HG03108 (cell line): ENCODE measurements at regions not wholly inside any gene's neighbourhood (a gene's known extent, or its start where the extent isn't known, plus 50 kb on each side); places are given as distances from the start of the nearest gene placed in this dataset.

Experiments used
- ATAC-seq: cut with Tn5 transposase; IDR thresholded peaks from one replicate; pipeline ENCODE4 v1.9.1; 2021; ENCODE audit warnings: moderate library complexity; ENCODE audit not compliant: unreplicated experiment

DNA sequence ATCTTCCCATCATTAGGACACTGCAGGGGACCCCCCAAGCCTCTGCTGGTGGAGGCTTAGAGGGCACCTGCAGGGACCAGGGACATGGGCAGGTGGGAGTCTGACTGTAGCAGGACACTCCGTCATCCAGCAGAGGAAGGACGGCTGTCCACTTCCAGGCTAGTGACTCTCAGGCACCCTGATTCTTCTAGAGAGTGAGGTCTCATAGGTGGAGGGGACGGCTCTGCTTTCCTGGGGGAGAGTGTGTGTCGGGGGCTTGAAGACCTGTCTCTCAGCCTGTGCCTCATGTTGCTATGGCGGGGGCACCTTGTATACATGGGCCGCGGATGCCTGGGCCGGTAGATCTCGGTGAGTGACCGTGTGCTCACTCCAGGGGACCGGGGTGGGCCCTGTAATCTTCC, 1116.6 kb downstream of the BRD1 start:
- ATAC-seq = no peak

DNA sequence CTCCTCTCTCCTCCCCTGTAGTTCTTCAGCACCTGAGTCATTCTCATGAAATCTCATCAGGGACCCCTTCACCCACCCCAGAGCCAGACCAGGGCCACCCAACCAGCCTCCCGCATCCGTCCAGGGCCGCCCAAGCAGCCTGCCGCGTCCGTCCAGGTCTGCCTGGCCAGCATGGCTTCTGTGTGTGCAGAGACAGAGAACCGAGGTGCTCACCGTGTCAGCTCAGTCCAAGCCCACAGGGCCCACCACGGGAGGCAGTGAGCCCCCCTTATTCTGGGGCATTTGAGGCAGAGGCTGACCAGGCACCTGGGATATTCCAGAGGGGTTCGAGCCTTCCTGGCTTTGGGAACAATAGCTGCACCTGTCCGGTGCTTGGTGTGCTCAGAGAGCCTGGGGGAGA, 1117.3 kb downstream of the BRD1 start:
- ATAC-seq = no peak

DNA sequence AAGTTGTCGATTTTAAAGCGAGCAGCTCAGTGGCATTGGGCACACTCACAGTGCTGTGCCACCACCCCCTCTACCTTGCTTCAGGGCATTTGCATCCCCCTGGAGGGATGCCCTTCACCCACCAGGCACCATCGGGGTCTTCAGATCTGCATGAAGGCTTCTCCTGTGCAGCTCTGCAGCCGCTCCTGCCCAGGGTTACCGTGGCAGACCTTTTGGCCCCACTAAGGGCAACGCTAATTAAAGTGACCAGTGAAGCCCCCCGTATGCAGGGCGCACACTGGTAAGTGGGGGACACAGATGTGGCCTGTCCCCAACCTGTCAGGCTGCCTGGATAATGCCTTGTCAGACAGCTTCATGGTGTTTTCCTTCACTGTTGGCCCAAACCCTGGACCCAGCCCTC, 1117.7 kb downstream of the BRD1 start:
- ATAC-seq = no peak

DNA sequence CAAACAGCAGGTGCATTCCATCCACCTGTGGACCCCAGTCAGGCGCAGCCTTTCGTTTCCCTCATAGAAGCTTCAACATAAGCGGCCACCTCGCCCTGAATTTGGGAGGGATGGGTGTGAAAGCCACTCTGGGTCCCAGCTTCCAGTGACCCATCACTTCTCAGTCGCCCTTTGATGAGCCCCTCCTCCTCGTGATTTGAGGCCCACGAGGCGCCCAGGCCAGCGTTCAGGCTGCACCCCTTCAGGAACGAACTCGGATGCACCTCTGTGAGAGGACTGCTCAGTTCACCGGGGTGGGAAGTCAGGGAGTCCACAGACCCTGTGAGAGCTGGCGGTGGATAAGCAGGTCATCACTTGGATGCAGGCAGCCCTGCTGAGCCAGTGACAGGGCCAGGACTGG, 1118.2 kb downstream of the BRD1 start:
- ATAC-seq = no peak

DNA sequence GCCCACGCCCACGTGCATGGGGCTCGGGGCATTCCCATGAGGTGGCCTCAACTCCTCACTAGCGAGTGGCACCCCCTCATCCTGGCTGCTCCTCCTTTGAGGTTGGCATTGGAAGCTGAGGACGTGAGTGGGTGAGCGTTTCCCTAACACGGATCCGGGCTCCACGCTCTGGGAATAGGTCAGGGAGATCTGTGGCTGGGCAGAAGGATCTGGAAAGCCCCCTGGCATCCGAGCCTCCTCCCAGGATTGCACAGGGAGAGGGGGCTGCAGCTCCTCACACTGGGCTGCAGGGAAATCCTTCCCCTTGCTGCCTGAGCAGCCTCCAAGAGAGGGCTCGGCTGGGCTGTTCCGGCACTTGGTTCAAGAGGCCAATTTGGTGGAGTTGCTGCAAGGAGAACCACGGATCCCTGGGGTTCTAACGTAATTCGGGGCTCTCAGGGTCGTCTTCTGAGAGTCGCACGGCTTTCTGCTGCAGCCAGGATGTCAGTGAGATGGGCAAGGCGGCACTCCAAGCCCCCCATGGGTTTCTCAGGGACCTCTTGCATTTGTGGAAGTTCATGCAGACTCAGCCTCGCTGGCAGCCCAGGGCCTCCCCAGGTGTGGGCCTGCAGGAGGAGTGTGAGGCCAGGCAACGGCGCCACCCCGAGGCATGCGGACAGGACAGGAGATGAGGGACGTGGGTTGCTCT, 1119.0 kb downstream of the BRD1 start:
- ATAC-seq = no peak

DNA sequence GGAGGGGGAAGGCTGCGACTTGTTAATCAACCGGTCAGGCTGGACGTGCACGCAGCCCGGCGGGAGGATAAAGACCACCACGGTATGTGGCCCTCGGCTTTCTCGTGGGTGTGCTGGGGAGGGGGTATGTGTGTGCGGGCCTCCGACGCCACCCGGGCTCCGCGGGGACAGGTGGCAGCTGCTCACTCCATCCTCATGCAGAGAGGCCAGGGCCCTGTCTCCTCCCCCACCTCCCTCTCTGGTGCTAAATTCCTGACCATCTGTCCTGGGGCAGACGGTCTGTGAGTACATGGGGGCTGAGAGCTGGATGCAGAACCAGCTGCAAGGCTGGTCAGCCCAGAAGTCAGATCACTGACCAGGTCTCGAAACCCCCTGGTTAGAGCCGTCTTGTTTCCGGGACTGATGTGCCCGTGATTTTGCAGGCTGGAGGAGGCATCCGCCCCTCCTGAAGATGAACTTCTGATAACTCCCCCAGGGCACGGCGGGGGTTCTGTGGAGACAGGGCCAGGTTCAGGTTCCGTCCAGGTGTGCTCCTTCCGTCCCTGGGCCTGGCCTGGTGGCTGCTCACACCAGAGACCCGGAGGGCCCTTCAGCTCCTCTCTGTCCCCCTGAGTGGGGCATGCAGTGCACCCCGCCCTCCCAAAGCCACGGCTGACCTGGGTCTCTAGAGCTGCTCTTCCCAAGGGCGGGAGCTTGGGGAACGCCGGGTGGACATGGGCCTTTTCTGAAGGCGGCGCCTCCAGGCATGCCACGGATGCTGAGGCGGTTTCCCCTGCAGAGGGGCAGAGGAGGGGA, 1119.7 kb downstream of the BRD1 start:
- ATAC-seq = no peak

DNA sequence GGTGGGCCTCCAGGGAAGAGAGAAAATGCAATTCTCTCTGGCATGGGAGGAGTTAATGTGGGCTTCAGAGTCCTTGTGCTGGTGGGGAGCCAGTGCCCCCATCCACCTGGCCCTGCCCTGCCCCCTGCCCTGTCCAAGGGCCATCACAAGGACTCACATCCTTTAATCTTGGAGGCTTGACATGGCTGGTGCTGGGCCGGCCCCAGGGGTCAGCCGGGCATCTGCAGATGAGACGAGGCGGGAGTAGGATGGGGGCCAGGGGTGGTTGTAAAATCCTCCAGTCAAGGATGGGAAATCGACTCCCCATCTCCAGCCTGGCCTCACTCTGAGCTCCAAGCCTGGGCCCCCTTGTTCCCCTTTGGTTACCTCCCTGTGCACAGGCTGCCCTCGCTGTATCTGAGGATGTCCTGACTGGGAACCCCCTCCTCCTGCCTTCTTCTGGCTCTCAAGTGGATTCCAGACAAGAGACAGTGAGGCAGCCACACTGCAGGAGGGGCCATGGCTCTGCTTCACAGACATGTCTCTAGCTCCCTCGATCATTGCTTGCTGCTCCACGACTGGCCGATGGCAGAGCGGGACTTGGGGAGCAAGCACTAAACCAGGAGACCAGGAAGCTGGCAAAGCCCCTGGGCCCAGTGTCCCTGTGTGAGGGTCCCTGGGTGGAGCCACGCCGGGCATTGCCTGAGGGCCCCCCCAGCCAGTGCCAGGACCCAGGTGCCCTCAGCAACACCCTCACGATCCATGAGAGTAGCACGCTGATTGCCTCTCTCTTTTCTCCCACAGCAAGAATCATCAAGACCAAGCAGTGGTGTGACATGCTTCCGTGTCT, 1120.5 kb downstream of the BRD1 start:
- no peak for ATAC-seq

DNA sequence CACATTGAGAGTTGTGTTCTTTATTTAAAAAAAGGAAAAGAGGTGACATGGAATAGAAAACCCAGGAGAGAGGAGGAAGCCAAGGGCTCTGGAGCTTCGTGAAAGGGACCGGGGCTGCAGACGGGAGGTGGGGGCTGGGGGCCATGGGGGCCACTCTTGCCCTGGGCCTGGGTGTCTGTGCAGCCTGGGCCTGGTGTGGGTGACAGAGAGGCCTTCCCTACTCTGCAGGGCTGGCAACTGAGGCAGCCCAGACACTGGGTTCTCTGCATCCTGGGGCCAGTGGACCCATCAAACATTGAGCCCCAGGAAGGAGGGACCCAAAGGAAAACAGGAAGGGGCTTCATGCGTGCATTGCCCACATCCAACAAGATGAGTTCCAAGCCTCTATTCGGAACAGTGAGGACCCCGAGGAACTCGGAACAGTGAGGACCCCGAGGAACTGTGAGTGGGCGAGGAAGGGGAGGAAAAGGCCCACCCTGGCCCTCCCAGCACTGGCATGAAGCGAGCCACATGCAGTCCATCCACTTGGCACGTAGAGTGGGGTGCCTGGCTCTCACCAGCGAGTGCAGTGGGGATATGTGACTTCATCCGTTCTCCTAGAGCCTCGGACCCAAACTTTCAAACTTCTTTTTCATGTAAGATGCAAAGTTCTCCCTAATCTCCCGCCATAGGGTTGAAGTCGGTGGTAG, 1121.6 kb downstream of the BRD1 start:
- no peak for ATAC-seq

DNA sequence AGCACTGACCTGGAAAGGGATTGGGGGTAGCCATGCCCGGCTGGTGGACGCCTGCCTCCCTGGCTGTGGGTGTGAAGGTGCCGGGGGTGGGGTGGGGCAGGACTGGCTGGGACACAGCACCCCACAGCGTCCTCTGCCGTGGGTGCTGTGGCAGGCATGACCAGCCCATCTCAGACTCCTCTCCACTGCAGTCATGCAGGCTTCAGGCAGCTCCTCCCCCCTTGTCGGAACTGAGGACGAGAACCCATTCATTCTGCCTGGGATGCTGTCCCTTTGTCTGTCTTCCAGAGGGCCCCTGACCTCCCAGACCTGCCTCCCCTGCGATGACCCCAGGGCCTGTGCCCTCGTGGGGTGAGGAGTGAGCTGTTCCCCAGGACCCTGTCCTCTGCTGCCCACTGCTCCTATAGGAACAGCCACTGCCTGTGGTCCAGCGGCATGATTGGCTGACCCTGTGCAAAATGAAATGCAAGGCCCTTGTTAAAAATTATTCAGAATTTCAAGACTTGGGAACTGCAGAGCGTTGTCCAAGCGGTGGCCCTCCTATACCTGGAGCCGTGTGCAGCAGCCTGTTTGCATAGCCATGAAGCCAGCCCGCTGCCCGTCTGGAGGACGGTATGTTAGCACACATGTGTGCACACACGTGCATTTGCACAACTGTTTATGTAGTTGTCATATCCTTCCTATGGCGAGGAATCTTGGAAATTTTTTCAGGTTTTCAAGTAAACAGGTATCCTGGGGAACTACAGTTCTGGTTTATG, 1122.3 kb downstream of the BRD1 start:
- ATAC-seq = no peak

DNA sequence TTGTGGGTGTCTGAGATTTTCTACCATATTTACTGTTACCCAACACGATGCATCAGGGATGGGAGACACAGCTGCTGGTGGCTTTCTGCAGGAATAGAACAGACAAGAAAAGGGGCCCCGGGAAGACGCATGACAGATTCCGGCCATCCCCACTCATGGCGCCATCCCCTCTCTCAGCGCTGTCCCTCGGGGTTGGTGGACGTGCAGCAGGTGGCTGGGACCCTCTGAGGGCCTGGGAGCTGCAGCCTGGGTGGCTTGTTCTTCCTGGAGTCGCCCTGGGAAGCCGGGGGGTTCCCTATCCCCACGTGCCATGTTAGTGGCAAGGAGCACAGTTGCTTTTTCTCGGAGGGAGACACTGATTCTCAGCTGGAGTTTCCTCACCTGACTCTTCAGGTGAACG, 1123.3 kb downstream of the BRD1 start:
- no peak for ATAC-seq

DNA sequence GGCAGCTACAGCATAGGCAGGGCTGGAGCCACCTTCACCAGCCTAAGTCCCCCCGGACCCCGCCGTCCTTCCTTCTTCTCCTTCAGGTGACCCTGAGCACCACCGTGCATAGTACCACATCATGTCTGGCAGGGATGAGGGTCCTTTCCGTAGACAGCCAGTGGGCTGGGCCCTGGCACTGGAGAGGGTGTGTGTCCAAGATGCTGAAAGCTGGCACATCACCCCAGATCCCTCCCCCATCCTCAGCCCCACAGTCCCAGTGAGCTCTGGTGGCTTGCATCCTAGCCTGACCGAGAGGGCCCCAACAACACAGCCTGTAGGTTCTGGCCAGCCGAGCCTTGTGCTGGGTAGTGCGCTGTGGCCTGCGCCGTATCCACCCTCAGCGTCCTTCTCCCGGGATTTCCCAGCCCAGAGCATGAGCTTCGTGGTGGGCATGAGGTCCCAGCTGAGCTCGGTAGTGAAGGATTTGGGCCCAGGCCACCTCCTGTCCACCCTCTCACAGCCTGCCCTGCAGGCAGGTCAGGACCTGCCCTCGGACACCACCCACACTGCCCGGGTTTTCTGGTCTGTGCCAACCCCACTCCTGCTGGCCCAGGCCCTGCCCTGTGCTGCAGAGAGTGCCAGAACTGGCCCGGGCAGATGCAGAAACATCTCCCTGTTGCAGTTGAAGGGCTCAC, 1124.3 kb downstream of the BRD1 start:
- no peak for ATAC-seq

DNA sequence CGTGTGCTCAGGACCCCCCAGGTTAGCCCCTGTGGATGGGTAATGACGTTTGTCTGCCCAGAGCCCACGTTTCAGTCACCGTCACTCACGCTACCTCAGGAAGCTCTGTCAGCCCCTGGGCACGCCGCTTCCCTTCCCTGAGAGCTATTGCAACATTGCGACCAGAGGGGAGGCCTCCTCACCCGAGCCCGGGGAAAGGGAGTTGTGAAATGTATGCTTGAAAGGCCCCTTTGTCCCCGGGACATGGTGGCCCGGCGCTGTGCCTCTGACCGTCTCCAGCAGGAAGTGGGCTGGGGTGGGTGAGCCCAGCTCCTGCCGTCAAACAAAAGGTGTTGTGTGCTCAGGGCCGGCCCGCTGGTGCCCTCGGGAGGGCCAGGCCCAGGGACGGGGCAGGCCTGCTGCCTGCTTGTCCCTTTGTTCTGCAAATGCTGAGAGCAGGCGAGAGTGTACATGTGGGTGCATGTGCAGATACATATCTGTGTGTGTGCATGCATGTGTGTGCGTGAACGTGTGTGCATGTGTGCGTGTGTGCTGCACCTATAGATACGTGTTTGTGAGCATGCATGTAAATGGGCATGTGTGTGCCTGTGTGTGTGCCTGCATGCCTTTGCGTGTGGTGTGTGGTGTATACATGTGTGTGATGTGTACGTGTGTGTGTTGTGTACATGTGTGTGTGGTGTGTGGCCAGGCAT, 1125.0 kb downstream of the BRD1 start:
- ATAC-seq = no peak

DNA sequence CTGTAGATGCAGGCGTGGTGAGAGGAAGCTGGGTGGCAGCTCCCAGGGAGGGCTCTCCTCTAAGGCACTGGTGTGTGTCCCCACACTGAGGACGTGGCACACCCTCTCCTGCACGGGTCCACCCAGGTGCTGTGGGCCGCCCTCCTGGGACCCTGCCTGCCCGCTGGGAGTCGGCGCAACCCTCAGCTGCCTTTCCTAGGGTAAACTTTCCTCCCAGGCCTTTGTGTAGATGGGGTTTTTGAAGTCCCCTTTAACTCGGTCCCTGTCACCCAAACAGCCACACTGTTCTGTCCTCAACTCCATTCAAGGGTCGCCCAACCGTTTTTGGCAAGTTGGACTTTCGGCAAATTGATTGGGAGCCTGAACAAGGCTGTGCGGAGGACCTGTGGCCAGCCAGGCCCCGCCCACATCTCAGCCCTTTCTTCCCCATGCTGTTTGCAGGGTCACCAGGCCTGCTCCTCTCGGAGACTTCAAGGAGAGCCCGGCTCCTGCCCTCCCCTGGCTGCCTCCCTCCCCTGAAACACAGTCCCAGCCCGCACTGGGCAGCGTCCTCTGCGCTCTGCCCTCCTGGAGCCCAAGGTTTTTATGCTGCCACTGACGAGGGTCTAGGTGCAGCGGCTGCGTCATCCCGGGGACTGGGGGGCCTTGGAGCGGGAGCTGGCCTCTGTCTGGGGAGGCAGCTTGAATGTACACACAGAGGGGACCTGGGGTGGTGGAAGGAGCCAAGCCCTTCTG, 1126.2 kb downstream of the BRD1 start:
- no peak for ATAC-seq

DNA sequence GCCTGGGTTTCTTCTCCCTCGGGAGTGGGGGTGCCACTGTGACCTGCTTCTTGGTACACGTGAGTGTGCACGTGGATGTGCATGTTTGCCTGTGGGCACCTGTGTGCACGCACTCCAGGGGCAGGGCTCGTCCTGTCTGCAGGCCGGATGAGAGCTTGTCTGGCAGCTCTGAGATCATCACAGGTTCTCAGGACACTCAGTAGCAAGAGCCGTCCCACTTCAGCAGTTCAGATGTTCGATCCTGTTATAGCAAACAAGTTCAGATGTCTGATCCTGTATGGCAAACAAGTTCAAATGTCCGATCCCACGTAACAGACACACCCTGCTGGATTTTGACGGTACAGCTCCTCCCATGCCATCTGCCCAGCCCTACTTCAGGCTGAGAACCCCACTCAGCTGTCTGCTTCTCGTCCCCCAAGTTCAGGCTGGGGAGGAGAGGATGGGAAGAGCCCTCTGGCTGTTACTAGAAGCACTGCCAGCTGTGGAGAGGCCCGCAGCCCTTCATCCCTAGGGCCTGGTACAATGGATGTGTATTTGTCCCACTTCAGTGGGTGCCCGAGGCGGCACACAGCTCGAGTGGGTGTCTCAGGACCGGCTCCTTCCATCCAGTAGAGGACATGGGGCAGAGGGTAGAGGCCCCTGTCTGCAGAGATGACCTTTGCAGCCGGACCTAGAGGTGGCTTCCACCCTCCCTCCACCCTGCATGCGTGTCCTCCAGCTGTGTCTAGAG, 1126.9 kb downstream of the BRD1 start:
- ATAC-seq = no peak

DNA sequence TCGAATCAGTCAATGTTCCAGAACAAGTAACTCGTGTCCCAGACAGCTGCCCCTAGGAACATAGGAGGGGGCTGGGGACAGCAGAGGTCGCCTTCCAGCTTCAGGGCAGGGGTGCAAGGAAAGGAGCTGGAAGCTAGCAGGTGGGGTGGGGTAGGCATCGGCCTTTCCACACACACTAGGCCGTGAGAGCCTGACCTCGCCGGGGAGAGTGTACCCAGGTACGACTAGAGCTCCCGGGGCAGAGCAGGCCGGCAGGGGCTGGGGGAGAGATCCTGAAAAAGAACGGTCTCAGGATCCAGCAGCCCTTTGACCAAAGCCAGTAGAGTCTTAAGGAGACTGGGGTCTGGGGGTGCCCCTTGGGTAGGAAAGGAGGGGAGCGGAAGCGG, 1127.5 kb downstream of the BRD1 start:
- ATAC-seq = no peak

DNA sequence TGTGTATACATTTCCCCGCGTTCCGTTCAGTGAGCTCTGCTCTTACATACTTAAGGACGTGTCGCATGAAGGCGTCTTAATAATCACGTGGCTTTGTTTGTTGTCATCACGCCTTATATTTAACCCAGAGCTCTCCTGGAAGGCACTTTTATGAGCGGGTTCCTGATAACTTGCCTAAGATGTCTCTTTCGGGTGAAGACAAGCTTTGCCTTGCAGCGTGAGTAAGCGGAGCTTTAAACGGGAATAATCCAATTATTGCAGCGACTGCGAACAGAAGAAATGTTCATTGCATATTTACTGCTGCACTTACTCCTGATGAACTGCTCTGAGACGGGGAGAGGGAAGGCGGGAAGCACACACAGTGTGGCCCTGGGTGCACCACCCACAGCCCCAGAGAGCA, 1128.2 kb downstream of the BRD1 start:
- ATAC-seq = no peak

DNA sequence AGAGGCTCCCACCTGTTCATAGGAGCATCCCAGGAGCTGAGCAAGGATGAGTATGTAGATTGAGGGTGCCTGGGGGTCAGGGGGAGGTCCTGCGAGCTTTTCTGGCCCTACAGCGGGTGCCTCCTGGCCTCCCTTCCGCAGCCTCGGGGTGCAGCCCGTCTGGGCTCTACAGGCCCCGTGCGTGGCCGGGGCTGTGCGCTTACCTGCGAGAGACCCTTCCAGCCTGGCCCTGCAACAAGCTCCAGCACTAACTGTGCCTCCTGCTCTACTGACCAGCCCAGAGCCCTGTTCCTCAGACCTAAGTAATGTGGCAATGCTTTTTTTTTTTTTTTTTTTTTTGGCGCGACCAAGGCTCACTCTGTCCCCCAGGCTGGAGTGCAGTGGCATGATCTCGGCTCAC, 1129.1 kb downstream of the BRD1 start:
- ATAC-seq = no peak

DNA sequence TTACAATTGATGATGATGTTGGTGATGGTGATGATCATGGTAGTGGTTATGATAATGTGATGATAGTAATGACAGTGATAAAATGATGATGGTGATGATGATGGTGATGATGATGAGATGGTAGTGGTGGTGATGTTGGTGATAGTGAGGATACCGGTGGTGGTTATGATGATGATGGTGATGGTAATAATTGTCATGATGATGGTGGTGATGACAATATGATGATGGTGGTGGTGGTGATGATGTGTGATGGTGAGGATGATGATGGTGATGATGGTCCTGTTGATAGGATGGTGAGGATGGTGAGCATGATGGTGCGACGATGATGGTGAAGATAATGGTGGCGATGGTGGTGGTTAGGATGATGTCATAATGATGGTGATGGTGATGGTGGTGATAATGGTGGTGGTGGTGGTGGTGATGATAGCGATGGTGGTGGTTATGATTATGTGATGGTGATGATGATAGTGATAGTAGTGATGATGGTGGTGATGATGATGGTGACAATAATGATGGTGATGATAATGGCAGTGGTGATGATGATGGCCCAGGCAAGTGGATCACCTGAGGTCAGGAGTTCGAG, 1129.9 kb downstream of the BRD1 start:
- ATAC-seq = no peak
